ENCODE measurements at regions not wholly inside any gene's neighbourhood (a gene's known extent, or its start where the extent isn't known, plus 50 kb on each side); places are given as distances from the start of the nearest gene placed in this dataset.

- TF ChIP-seq RARB (CRISPR knock-in tag; IDR thresholded peaks at IDR 0.05): no peak
- TF ChIP-seq TOX (CRISPR knock-in tag; IDR thresholded peaks at IDR 0.05; ENCODE audit: borderline replicate concordance): no peak
- no peak for TF ChIP-seq ESRRG (CRISPR knock-in tag; IDR thresholded peaks at IDR 0.05)
- TF ChIP-seq ZNF8 (CRISPR knock-in tag; IDR thresholded peaks at IDR 0.05): no peak
- TF ChIP-seq PATZ1 (CRISPR knock-in tag; IDR thresholded peaks at IDR 0.05; ENCODE audit: borderline replicate concordance): no peak
- no peak for TF ChIP-seq ARNTL (CRISPR knock-in tag; IDR thresholded peaks at IDR 0.05; ENCODE audit: borderline replicate concordance, low read depth)
- no peak for TF ChIP-seq BACH2 (CRISPR knock-in tag; IDR thresholded peaks at IDR 0.05; ENCODE audit: borderline replicate concordance)
- TF ChIP-seq, protein P1, sequence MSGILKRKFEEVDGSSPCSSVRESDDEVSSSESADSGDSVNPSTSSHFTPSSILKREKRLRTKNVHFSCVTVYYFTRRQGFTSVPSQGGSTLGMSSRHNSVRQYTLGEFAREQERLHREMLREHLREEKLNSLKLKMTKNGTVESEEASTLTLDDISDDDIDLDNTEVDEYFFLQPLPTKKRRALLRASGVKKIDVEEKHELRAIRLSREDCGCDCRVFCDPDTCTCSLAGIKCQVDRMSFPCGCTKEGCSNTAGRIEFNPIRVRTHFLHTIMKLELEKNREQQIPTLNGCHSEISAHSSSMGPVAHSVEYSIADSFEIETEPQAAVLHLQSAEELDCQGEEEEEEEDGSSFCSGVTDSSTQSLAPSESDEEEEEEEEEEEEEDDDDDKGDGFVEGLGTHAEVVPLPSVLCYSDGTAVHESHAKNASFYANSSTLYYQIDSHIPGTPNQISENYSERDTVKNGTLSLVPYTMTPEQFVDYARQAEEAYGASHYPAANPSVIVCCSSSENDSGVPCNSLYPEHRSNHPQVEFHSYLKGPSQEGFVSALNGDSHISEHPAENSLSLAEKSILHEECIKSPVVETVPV (CRISPR knock-in tag; IDR thresholded peaks at IDR 0.05): no peak
- TF ChIP-seq SNAI2 (CRISPR knock-in tag; IDR thresholded peaks at IDR 0.05): no peak
- TF ChIP-seq GLIS3 (CRISPR knock-in tag; IDR thresholded peaks at IDR 0.05): no peak
- no peak for TF ChIP-seq TCF4 (CRISPR knock-in tag; IDR thresholded peaks at IDR 0.05; ENCODE audit: borderline replicate concordance)
- no peak for TF ChIP-seq TSHZ2 (CRISPR knock-in tag; IDR thresholded peaks at IDR 0.05)
- TF ChIP-seq ZNF70 (CRISPR knock-in tag; IDR thresholded peaks at IDR 0.05): no peak
These were observed 671.6 kb downstream of the MATN1 start for GRCh38 chr1:30051777-30052176.
